ENCODE measurements at regions not wholly inside any gene's neighbourhood (a gene's known extent, or its start where the extent isn't known, plus 50 kb on each side); places are given as distances from the start of the nearest gene placed in this dataset.
A peak's percentile ranks its signal among the peaks of the same experiment; 100 is the strongest.

- intact Hi-C loops (cut with DNase I, micrococcal nuclease), result loop anchor here (2.0 to 10.0 kb wide), 7 partner anchors 94 to 1870 kb away; partner anchors contain the start of genes PHF2 (in 2 of the 2), ZNF169 (in 2 of the 2), AOPEP (in 1 of the 2) and IARS1 (in 1 of the 2)
- CTCF ChIA-PET, result interaction anchor here (1.3 kb wide), 1 partner anchor 48 kb away, joined by 3 read pairs; no protein-coding TSS in a partner anchor
- H3K27ac Mint-ChIP-seq, result peak overlapping the region; percentile 98
Observed at GRCh38 chr9:94164806-94165549, 80.7 kb downstream of the PTPDC1 start.

GRCh38 chr9:94165592-94166235, 81.5 kb downstream of the PTPDC1 start:
- peak overlapping the region; percentile 94 for H3K4me3 ChIP-seq (ENCODE audit: low read length)
- H3K36me3 Mint-ChIP-seq (ENCODE audit: low read depth), result peaks cover 18% of the 10 kb centered on the region
- ATAC-seq (ENCODE audit: poor library complexity), result peak; percentile 88
- no peaks in the 10 kb centered on the region for H3K27me3 Mint-ChIP-seq
- CTCF ChIA-PET, result interaction anchor here (1.3 kb wide), 1 partner anchor 48 kb away, joined by 3 read pairs; no protein-coding TSS in a partner anchor
- POLR2A ChIA-PET, result interaction anchor here (0.6 to 1.7 kb wide), 10 partner anchors 8 to 1496 kb away, joined by 3 to 8 read pairs (median 3); partner anchors contain the start of gene IPPK
- H3K27ac Mint-ChIP-seq, result peak overlapping the region; percentile 98
- intact Hi-C loops (cut with DNase I, micrococcal nuclease), result loop anchor here (2.0 to 10.0 kb wide), 9 partner anchors 93 to 1871 kb away; partner anchors contain the start of genes PHF2 (in 2 of the 2), ZNF169 (in 2 of the 2), AOPEP (in 1 of the 2) and IARS1 (in 1 of the 2)
- peak overlapping the region; percentile 47 to 95 for H3K27ac ChIP-seq (ENCODE audit: low read depth in 1 of 2, low read length in 2 of 2)
- no peaks in the 10 kb centered on the region for H3K9me3 Mint-ChIP-seq
- H3K4me1 ChIP-seq (ENCODE audit: insufficient read depth, low read length), result peaks cover 20% of the 10 kb centered on the region
- peak; percentile 91 to 99 (median 95) for DNase-seq
- H3K9me3 ChIP-seq (ENCODE audit: control insufficient read depth in 1 of 2, insufficient read depth in 1 of 2, low read length in 2 of 2), result no peaks in the 10 kb centered on the region
- peaks cover 59% of the 10 kb centered on the region for H3K4me1 Mint-ChIP-seq (ENCODE audit: low read depth)
- TF ChIP-seq CTCF (IDR thresholded peaks at IDR 0.05), result no peak
- peak overlapping the region; percentile 94 for H3K4me3 Mint-ChIP-seq
- H3K27me3 ChIP-seq (ENCODE audit: control insufficient read depth in 1 of 2, insufficient read depth in 2 of 2, low read length in 2 of 2), result no peaks in the 10 kb centered on the region
- H3K36me3 ChIP-seq (ENCODE audit: insufficient read depth, low read length), result no peaks in the 10 kb centered on the region

More at GRCh38 chr9:94164806-94165549, 80.7 kb downstream of the PTPDC1 start:
- POLR2A ChIA-PET, result interaction anchor here (1.7 kb wide), 1 partner anchor 9 kb away, joined by 8 read pairs; no protein-coding TSS in a partner anchor
- ATAC-seq (ENCODE audit: poor library complexity), result no peak
- H3K27ac ChIP-seq (ENCODE audit: low read depth in 1 of 2, low read length in 2 of 2), result peak overlapping the region in 1 of 2 donors; percentile 47
- no peaks in the 10 kb centered on the region for H3K9me3 ChIP-seq (ENCODE audit: control insufficient read depth in 1 of 2, insufficient read depth in 1 of 2, low read length in 2 of 2)
- no peaks in the 10 kb centered on the region for H3K9me3 Mint-ChIP-seq
- H3K27me3 Mint-ChIP-seq, result no peaks in the 10 kb centered on the region
- no peak for TF ChIP-seq CTCF (IDR thresholded peaks at IDR 0.05)
- no peaks in the 10 kb centered on the region for H3K27me3 ChIP-seq (ENCODE audit: control insufficient read depth in 1 of 2, insufficient read depth in 2 of 2, low read length in 2 of 2)
- peaks cover 20% of the 10 kb centered on the region for H3K4me1 ChIP-seq (ENCODE audit: insufficient read depth, low read length)
- no peaks in the 10 kb centered on the region for H3K36me3 ChIP-seq (ENCODE audit: insufficient read depth, low read length)
- peaks cover 13% of the 10 kb centered on the region for H3K36me3 Mint-ChIP-seq (ENCODE audit: low read depth)
- peaks cover 51% of the 10 kb centered on the region for H3K4me1 Mint-ChIP-seq (ENCODE audit: low read depth)
- H3K4me3 Mint-ChIP-seq, result peak overlapping the region; percentile 94
- DNase-seq, result no peak
- peak overlapping the region; percentile 50 for H3K4me3 ChIP-seq (ENCODE audit: low read length)

GRCh38 chr9:94166236-94166975, 82.1 kb downstream of the PTPDC1 start:
- H3K4me1 Mint-ChIP-seq (ENCODE audit: low read depth), result peaks cover 64% of the 10 kb centered on the region
- peak overlapping the region; percentile 100 for H3K4me3 Mint-ChIP-seq
- H3K36me3 ChIP-seq (ENCODE audit: insufficient read depth, low read length), result no peaks in the 10 kb centered on the region
- ChIA-PET POLR2A (interaction anchor here (0.6 to 1.7 kb wide), 11 partner anchors 7 to 1496 kb away, joined by 3 to 8 read pairs (median 3); partner anchors contain the start of gene IPPK), CTCF (interaction anchor here (1.3 kb wide), 1 partner anchor 47 kb away, joined by 3 read pairs; no protein-coding TSS in a partner anchor)
- peaks cover 21% of the 10 kb centered on the region for H3K4me1 ChIP-seq (ENCODE audit: insufficient read depth, low read length)
- peaks cover 18% of the 10 kb centered on the region for H3K36me3 Mint-ChIP-seq (ENCODE audit: low read depth)
- H3K4me3 ChIP-seq (ENCODE audit: low read length), result peak overlapping the region; percentile 94
- H3K9me3 ChIP-seq (ENCODE audit: control insufficient read depth in 1 of 2, insufficient read depth in 1 of 2, low read length in 2 of 2), result no peaks in the 10 kb centered on the region
- H3K27ac Mint-ChIP-seq, result peak overlapping the region; percentile 98
- H3K27ac ChIP-seq (ENCODE audit: low read depth in 1 of 2, low read length in 2 of 2), result peak overlapping the region; percentile 86 to 95
- ATAC-seq (ENCODE audit: poor library complexity) (peak; percentile 60), DNase-seq (peak; percentile 86 to 98 (median 92))
- H3K27me3 ChIP-seq (ENCODE audit: control insufficient read depth in 1 of 2, insufficient read depth in 2 of 2, low read length in 2 of 2), result no peaks in the 10 kb centered on the region
- H3K9me3 Mint-ChIP-seq, result no peaks in the 10 kb centered on the region
- TF ChIP-seq CTCF (IDR thresholded peaks at IDR 0.05), result no peak
- no peaks in the 10 kb centered on the region for H3K27me3 Mint-ChIP-seq
- intact Hi-C loops (cut with DNase I, micrococcal nuclease), result loop anchor here (2.0 to 10.0 kb wide), 8 partner anchors 134 to 1872 kb away; partner anchors contain the start of genes PHF2 (in 2 of the 2), AOPEP (in 1 of the 2), IARS1 (in 1 of the 2) and IPPK (in 1 of the 2)

All from CD4-positive, alpha-beta T cell (primary cell).